ENCODE measurements at regions not wholly inside any gene's neighbourhood (a gene's known extent, or its start where the extent isn't known, plus 50 kb on each side); places are given as distances from the start of the nearest gene placed in this dataset.

DNA sequence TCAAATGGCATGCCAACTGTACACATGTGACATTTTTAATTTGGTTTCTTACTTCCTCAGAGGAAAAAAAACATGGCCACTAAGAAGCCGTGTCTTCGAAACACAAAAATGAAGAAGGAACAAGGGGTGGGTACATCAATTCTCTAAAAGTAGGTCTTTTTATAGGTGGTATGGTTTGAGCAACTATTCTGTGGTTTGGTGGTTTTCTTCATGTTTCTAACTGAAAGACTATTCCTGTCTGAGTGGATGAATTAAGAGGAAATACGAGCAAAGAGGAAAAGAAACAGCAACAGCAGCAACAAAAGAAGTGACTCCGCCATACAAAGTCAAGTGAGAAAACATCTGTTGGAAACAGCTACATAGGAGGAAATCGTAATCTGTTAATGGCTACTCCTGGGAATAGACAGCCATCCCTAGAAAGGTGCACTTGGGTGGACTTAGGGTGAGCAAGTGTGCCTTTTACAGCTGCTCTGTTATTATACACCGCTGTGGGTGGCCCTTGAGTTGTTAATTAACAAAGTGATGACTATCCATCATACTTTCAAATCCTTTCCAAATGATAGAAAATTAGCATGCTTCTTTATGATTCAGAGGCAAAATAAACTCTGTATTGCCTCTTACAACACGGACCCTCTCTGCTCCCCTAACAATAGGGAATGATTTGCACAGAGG lies 575.8 kb downstream of the TLE1 start:
- peak; percentile 69 for ATAC-seq

DNA sequence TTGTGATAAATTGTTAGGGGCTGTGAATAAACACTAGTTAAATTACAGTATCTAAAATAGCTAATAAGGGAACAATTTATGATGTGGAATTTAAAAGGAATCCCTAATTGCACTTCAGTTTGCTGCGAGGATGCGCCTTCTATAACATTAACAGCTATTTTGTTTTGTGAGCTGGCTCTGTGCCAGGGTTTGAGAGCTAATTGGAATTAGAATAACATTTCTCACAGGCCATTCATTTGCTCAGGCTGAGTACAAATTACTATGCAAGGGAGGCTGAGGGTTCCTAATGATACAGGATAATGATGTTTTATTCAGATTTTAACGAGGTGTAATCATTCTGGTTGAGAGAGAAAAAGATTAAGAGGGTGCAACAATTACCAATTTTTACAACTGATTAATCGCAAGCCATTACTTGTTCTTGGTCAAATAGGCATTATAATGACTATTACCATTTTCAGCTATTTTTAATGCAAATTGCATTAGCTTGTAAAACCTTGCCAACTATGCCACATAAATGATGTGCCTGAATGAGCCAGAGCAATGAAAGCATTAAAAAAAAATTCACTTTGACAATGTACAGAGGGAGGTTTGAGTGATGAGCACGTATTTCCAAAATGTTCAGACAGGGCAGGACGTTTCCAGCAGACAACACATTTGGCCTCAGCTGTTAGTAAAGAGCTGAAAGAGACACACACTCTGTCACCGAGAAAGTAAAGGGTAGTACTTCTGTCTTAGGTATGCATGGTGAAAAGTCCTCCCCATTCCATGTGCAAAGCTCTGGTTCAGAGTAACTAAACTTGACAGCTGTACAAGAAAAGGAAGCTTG lies 576.5 kb downstream of the TLE1 start:
- no peak for DNase-seq (ENCODE audit: low spot score)
- ATAC-seq, result no peak

More for the DNA sequence above, 575.8 kb downstream of the TLE1 start:
- no peak for DNase-seq (ENCODE audit: low spot score)
- intact Hi-C loops (cut with DNase I), result no loop called here

DNA sequence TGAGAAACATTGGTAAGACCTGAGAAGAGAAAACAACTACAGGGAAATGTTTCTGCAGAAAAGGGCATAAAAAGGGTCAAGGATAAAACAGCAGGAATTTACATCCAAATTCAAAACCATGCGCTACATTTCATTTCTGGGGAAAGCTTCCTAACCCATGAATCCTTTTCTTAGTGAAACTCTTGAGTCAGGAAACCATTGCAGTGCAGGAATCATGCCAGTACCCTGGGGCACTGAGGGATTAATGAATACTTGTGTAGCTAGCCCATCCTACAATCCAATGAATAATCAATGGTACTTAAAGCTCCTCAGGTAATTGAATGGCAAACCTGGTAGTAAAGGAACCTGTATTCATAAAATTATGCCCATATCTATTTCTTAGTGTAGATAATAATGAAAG lies 580.5 kb downstream of the TLE1 start:
- DNase-seq (ENCODE audit: low spot score), result no peak
- ATAC-seq, result no peak
- intact Hi-C loops (cut with DNase I), result no loop called here

More for the DNA sequence above, 576.5 kb downstream of the TLE1 start:
- intact Hi-C loops (cut with DNase I), result no loop called here

DNA sequence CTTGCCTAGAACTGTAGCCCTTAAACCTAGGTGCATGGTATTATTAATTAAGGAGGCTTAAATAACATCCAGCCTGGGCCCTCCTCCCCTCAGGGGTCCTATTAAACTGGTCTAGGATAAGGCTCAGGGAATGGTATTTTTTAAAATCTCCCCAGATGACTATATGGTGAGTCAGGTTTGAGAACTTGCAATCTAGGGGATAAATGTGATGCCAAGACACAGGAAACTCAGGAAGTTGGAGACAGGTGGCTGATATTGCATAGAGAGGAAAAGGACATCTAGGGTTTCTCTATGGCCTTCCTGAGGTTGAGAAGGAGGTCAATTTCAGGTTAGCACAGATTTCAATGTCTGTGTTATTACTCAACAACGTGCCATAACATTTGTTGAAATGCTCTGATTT lies 581.0 kb downstream of the TLE1 start:
- ATAC-seq, result no peak
- intact Hi-C loops (cut with DNase I), result no loop called here

DNA sequence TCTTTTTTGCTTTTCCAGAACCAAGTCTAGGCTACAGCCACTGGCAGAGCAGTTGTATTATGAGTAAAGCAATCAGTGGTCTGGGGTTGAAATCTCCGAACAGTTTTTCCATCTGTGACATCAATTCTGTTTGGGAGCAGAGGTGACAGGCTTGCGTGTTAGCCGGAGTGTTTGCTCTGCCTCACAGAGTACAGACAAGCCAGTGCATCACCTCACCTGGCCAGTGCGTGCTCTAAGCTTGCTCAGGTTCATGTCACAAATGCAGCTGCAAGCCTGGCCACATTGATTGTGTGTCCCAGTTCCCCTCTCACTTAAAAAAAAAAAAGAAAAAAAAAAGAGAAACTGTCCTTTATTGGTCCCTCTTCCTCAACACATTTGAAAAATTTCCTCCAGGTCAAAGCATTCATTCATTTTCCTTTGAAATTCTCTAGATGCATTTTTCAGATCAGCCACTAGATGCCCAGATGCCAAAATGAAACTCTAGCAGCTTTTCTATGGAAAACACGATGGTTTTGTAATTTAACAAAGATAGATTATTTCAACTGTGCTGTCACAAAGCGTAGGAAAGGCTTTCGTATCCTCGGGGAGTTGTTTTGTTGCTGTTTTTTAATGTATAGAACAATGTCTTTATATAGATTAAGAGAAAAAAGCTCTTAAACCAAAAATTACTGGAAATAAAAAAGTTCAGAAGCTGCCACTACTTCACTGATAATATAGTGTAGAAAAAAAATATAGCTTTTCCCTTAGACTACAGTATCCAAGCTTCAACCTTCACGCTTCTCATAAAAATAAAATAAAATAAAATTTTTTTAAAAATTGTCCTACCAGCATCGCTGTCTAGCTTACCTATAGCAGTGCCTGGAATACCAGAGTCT lies 585.5 kb downstream of the TLE1 start:
- ATAC-seq, result no peak
- DNase-seq (ENCODE audit: low spot score), result no peak

More for the DNA sequence above, 581.0 kb downstream of the TLE1 start:
- DNase-seq (ENCODE audit: low spot score), result no peak

DNA sequence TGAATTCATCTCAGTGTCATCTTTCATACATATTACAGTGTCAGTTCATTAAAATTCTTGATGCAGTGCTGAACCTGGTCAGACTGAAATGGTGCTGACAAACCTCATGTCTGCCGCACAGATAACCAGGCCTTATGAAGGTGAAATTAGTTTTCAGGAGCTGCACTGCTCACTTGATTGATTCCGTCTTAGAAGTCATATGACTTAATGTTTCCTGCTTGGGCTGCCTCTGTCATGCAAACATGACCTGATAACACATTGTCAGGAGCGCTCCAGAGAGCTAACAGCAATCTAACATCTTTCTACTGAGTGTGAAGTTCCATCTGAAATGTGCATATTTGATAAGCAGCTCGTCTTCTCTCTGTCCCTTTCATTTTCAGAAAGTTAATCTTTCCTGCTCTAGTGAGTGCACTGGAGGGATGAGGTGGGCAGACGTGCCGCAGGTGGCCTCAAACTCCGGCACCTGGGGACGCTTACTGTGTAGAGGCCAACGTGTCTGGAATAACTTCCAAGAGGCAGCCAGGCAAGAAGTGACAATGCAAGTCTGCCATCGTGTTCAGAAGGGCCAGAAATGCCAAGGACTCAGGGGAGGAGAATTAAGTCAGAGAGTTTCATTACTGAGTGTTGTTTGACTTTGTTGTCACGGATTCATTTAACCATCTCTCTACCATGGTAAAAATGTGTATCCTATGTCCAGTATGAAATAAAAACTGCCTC lies 592.1 kb downstream of the TLE1 start:
- intact Hi-C loops (cut with DNase I), result no loop called here
- ATAC-seq (no peak), DNase-seq (ENCODE audit: low spot score) (no peak)

More for the DNA sequence above, 585.5 kb downstream of the TLE1 start:
- intact Hi-C loops (cut with DNase I), result no loop called here

DNA sequence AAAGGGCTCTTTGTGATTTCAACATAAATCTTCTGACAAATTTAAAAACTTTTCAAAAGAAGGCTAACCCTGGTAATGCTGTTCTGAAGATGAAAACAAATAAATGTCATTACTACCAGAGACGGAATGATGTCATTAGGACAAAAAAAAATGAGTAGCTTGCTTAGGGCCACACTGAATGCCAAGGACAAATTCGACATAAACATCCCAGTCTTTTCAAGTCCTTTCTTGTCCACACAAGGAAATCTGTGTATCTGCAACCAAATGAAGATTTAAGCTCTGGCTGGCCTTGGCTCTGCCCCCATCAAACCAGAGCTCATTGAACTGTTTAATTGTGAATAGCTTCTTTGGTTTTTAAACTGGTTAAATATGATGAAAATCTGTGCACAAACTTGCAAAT lies 592.7 kb downstream of the TLE1 start:
- intact Hi-C loops (cut with DNase I), result no loop called here
- ATAC-seq (peak; percentile 38), DNase-seq (ENCODE audit: low spot score) (no peak)

DNA sequence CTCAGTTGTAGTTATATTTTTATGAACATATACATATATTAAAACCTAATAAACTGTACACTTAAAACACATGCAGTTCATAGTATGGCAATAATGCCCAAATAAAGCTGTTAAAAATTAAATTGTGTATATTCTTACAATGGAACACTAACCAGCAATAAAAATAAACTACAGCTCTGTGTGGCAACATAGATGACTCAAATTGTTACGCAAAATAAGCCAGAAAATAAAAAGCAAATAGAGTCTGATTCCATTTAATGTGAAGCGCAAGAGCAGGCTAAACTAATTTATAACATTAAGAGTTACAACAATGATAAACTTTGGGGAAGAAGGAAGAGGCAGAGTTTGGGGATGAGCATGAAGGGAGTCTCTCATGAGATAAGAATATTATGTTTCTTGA lies 597.3 kb downstream of the TLE1 start:
- ATAC-seq (no peak), DNase-seq (ENCODE audit: low spot score) (no peak)
- intact Hi-C loops (cut with DNase I), result no loop called here

DNA sequence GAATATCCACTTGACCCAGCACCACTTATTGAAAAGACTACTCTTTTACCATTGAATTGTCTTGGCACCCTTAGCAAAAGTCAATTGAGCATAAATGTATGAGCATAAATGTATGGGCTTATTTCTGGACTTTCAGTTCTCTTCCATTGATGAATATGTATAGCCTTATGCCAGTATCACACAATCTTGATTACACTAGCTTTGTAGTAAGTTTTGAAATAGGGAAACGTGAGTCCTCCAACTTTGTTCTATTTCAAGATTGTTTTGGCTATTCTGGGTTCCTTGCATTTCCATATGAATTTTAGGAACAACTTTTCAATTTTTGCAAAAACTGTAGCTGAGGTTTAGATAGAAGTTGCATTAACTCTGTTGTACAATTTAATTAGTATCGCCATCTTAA lies 601.0 kb downstream of the TLE1 start:
- ATAC-seq (no peak), DNase-seq (ENCODE audit: low spot score) (no peak)
- intact Hi-C loops (cut with DNase I), result no loop called here

DNA sequence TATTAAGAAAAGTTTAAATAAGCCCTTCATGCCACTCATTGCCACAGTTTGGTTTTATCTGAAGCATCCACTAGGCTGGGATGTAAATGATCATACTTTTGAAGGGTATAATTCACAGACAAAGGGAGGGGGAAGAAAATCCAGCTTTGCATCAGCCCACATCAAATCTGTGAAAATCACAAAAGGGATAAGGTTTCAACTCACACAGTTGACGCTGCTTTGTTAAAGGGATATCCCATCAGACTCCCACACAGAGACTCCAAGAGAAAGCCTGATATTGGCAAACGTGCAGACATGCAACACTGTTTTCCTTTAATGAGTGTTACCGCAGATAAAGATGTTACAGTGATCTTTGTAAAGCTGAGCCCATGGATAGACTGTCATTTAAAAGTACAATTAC lies 602.9 kb downstream of the TLE1 start:
- ATAC-seq (no peak), DNase-seq (ENCODE audit: low spot score) (no peak)
- intact Hi-C loops (cut with DNase I), result no loop called here

DNA sequence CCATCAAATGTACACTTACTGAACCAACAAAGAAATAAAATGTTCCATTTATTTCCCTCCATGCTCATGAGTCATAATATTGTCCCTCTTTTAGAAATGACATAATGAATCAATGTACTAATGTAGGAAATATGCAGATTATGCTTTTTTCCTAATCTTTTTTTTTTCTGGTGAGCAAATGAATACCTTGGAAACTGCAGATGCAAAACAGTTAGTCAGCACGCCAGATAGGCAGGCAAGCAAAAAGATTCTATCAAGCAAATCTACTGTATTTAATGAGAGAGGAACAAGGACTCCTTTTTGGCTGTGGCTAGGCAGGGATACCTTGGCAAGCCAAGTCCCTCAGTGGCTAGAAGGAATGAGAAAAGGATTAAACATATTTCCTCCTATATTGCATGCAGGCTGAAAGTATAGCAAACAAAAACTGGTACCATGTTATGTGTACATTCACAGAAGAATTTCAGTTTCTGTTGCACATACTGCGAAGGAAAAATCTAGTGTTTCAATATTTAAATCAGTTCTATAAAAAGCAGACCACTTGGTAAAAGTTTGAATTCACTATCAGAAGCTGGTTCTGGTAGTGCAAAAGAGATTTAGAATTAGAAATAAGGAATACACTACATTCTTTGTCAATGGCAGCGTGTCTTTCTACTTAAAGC lies 605.4 kb downstream of the TLE1 start:
- ATAC-seq, result no peak
- DNase-seq (ENCODE audit: low spot score), result no peak
- intact Hi-C loops (cut with DNase I), result no loop called here

DNA sequence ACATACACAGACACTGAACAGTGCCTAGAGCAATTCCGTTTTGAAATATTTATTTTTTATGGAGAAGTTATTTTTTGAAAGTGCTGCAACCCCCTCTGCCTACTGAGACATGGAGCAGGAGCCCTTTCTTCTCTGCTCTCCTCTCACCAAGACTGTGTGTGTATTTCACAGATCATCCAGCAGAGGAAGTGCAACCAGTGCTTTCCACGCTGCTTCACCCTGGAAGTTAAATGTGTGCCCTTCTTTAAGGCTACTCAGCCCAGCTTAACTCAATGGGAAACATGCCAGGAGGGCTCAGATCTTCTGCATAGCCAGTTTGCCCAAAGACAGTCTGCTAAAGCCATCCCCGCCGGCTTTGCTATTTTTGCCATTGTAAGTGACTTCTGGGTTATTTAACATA lies 606.3 kb downstream of the TLE1 start:
- intact Hi-C loops (cut with DNase I), result no loop called here
- DNase-seq (ENCODE audit: low spot score) (no peak), ATAC-seq (no peak)

DNA sequence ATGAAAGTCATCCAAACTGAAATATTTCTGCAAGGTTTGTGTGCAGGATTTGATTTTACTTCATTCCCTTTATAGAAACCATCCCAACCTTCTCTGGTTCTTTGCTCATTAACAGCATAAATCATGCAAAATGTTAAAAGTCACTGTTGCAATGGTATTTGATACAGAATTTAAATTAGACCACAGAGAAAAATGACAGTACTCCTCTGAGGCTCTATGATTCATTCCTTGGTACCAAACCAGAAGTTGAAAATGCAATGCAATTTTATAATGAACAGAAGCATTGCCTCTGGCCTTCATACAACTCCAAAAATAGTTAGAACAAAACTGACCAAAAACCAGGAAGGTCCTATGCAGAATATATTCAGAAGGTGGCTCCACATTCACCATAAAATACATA lies 607.1 kb downstream of the TLE1 start:
- ATAC-seq (no peak), DNase-seq (ENCODE audit: low spot score) (no peak)
- intact Hi-C loops (cut with DNase I), result no loop called here

DNA sequence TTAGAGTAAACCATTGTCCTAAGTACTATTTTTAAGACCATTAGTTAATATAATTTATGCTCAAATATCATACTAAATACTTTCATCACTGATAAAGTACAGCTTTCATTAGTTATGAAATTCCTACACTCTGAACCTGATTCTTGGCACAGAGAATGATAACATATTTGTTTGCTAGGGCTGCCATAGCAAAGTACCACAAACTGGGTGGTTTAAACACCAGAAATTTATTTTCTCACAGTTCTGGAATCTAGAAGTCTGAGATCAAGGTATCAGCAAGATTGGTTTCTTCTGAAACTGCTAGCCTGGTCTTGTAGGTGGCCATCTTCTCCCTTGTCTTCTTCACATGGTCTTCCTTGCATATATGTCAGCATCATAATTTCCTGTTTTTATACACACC lies 608.4 kb downstream of the TLE1 start:
- ATAC-seq, result no peak
- no peak for DNase-seq (ENCODE audit: low spot score)
- intact Hi-C loops (cut with DNase I), result no loop called here

DNA sequence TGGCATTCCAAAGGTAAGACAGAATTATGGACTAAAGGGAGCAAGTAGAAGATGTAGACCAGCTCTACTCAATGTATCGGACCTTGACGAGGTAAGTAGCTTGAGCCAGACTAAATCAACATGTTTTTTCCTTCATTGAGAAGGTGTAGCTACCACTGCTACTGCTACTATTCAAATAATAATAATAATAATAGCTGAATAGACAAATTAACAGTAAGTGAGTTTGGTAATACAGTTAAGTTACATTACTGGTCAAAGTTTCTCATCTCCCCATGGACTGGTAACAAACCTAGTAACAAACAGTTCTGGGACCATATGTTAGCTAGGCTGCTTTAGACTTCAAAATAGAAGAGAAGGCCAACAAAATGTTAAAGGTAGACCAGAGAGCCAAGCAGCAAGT lies 609.2 kb downstream of the TLE1 start:
- ATAC-seq, result no peak
- intact Hi-C loops (cut with DNase I), result no loop called here
- DNase-seq (ENCODE audit: low spot score), result no peak

DNA sequence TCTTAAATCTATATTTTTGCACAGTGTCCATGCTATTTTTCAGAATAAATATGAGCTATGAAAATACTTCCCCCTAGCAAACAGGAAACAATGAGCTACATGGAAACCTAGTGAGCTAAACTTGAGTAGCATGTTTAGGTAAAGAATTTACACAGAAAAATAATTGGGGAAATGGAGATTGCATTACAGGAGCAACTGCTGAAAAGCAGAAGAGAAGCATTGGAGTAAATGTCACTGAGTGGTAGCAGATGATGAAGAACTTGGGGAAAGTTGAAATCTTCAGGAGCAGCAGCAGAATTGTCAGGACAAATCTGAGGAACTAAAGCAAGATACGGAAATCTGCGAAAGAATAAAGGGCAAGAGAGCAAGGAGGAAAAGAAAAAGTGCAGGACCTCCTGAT lies 610.3 kb downstream of the TLE1 start:
- ATAC-seq, result no peak
- intact Hi-C loops (cut with DNase I), result no loop called here
- no peak for DNase-seq (ENCODE audit: low spot score)

DNA sequence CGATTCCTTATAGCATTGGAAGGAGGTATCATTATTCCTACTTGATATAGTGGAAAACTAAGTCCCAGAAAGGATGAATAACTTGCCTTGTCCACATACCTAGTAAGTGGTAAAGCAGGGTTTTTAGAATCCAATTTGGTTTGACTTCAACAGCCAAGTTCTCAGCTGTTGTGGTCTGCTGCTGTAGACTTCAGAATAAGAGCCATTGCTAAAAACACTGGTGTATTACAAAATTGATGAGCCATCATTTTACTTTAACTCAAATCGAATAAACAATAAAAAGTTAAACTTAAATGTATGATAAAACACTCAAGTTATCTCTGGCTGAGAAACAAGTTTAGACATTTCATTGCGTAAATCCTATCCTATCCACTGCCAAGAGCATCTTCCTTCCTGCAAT lies 610.8 kb downstream of the TLE1 start:
- DNase-seq (ENCODE audit: low spot score), result no peak
- intact Hi-C loops (cut with DNase I), result no loop called here
- no peak for ATAC-seq

DNA sequence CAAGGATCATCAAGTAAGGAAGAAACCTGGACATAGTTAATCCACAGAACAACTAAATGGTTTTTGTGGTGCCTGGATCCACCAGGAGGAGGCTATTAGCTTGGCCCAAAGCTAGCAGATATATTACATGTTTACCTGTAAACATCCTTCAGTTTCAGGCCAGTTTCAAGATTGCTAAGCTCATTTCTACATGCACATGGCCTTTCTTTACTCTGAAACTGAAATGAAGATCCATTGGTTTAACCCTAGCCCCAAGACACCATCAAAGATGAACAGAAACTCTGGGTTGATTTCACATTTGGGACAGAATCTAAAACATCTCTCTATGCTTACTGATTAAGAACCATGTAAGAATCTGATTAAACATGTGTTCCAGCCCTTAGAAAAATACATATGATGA lies 611.8 kb downstream of the TLE1 start:
- DNase-seq (ENCODE audit: low spot score) (no peak), ATAC-seq (no peak)
- intact Hi-C loops (cut with DNase I), result no loop called here

DNA sequence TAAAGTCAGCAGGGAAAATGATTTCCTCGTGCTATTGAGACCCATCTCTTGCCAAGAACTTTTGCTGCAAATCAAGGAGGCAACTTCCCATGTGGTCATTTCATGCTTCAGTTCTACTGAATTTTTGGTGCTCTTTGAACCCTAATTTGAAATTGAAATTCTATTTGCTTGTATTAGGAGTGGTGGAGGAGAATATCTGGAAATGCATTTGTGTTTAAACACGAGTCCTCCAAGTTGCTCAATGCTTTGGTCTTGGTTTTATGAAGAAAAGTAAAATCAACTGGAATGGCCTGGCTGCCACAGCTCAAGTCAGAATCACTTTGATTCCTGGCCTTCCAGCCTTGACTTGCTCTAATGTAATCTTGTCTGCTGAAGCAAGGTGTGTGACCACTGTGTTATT lies 613.2 kb downstream of the TLE1 start:
- DNase-seq (ENCODE audit: low spot score), result no peak
- ATAC-seq, result no peak
- intact Hi-C loops (cut with DNase I), result no loop called here
